Keratinocyte (primary cell): ENCODE measurements at regions not wholly inside any gene's neighbourhood (a gene's known extent, or its start where the extent isn't known, plus 50 kb on each side); places are given as distances from the start of the nearest gene placed in this dataset.
A peak's percentile ranks its signal among the peaks of the same experiment; 100 is the strongest.

ENCODE experiments used
- DNase-seq: peaks from one replicate; pipeline ENCODE4 v3.0.0-alpha.2; 2011; ENCODE audit warnings: low read depth, missing footprints, low spot score
- FAIRE-seq: peaks from 2 replicates; lab custom pipeline; 2011; peaks lifted over from hg19 to GRCh38; lab: Jason Lieb, UNC
- H2AFZ ChIP-seq: 2 replicates; pipeline ENCODE4 v1.6.0; 2012; ENCODE audit warnings: low read length, control low read depth, inconsistent platforms; ENCODE audit not compliant: control insufficient read depth
- H3K27ac ChIP-seq: 2 replicates; pipeline ENCODE4 v1.5.1; 2011; ENCODE audit warnings: low read length; ENCODE audit not compliant: control insufficient read depth, insufficient read depth
- H3K27me3 ChIP-seq: 3 replicates; pipeline ENCODE4 v1.6.0; 2011; ENCODE audit warnings: low read length; ENCODE audit not compliant: control insufficient read depth, insufficient read depth; ENCODE audit errors: extremely low read depth
- H3K36me3 ChIP-seq, 2 experiments: 2 replicates in 1 of 2; 3 replicates in 1 of 2; pipeline ENCODE4 v1.5.1; 2011; ENCODE audit warnings: low read length in 2 of 2, mild to moderate bottlenecking in 1 of 2; ENCODE audit not compliant: control insufficient read depth in 2 of 2, insufficient read depth in 2 of 2; ENCODE audit errors: extremely low read depth in 1 of 2
- H3K4me1 ChIP-seq: 3 replicates; pipeline ENCODE4 v1.5.1; 2011; ENCODE audit warnings: low read length; ENCODE audit not compliant: control insufficient read depth, insufficient read depth; ENCODE audit errors: extremely low read depth
- H3K4me2 ChIP-seq: 3 replicates; pipeline ENCODE4 v1.6.0; 2011; ENCODE audit warnings: low read depth, low read length; ENCODE audit not compliant: control insufficient read depth, insufficient read depth; ENCODE audit errors: extremely low read depth
- H3K4me3 ChIP-seq, 3 experiments: fragments of 200-600 bp in 1 of 3; sonication (generic) in 1 of 3; 2 replicates in 2 of 3; 3 replicates in 1 of 3; pipeline ENCODE4 v1.5.1; 2011 to 2016; ENCODE audit warnings: low read length in 3 of 3, mild to moderate bottlenecking in 3 of 3, control low read depth in 2 of 3, inconsistent platforms in 1 of 3, low read depth in 1 of 3, mixed read lengths in 1 of 3, mixed run types in 1 of 3, moderate library complexity in 1 of 3; ENCODE audit not compliant: control insufficient read depth in 2 of 3, insufficient read depth in 2 of 3; ENCODE audit errors: extremely low read depth in 1 of 3
- H3K79me2 ChIP-seq: 2 replicates; pipeline ENCODE4 v1.6.0; 2012; ENCODE audit warnings: low read length; ENCODE audit not compliant: control insufficient read depth, insufficient read depth
- H3K9ac ChIP-seq: 3 replicates; pipeline ENCODE4 v1.6.0; 2011; ENCODE audit warnings: low read length; ENCODE audit not compliant: control insufficient read depth, insufficient read depth; ENCODE audit errors: extremely low read depth
- H3K9me1 ChIP-seq: 3 replicates; pipeline ENCODE4 v1.6.0; 2011; ENCODE audit warnings: low read length; ENCODE audit not compliant: control insufficient read depth, insufficient read depth; ENCODE audit errors: extremely low read depth
- H3K9me3 ChIP-seq: 2 replicates; pipeline ENCODE4 v1.5.1; 2012; ENCODE audit warnings: low read depth, low read length; ENCODE audit not compliant: control insufficient read depth
- H4K20me1 ChIP-seq: 3 replicates; pipeline ENCODE4 v1.6.0; 2011; ENCODE audit warnings: low read length; ENCODE audit not compliant: control insufficient read depth, insufficient read depth; ENCODE audit errors: extremely low read depth
- CTCF ChIP-seq, 3 experiments: IDR thresholded peaks in 1 of 3; conservative IDR thresholded peaks in 1 of 3; optimal IDR thresholded peaks in 1 of 3; 2 replicates in 2 of 3; 3 replicates in 1 of 3; pipeline versions ENCODE3 to v1.5.1; 2011; ENCODE audit warnings: low read length in 3 of 3, mild to moderate bottlenecking in 3 of 3, moderate library complexity in 2 of 3, control low read depth in 1 of 3, inconsistent platforms in 1 of 3; ENCODE audit not compliant: insufficient read depth in 2 of 3; ENCODE audit errors: extremely low read depth in 1 of 3
- EZH2 ChIP-seq: IDR thresholded peaks from one replicate; pipeline ENCODE4 v1.6.1; 2012; ENCODE audit warnings: inconsistent platforms, mild to moderate bottlenecking, low read length, moderate library complexity
- dilution Hi-C: fragments of 300-500 bp; cut with MboI; formaldehyde crosslinking; loops from one replicate; pipeline ENCODE4 v1.7.0; 2020; ENCODE audit warnings: low sequenced_read_pairs; ENCODE audit not compliant: extremely low pct_ligation_motif_present

GRCh38 chr2:189933911-189934399 is 128.6 kb downstream of the MSTN start:
- no peaks in the 10 kb centered on the region for H4K20me1 ChIP-seq
- H3K27ac ChIP-seq = peak overlapping the region; percentile 29
- peak overlapping the region; percentile 47 for H3K4me2 ChIP-seq

DNA sequence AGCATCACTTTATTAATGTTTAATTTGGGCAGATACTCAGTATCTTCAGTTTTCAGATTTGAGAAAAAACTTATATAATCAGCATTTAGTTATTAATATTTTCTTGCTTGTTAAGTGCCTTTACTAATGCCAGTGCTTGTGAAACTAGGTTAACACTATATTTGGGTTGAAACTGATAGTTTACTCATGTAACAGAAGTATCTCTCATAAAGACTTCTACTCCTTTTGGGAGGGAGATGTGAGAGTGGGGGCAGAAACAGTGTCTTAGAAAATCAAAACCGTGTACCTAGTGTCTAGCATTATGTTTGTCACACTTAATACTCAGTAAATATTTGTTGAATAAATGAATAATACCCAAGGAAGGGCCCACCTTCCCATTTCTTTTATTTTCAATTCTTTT is 129.5 kb downstream of the MSTN start:
- Histone ChIP-seq H3K27me3 (no peaks in the 10 kb centered on the region), H3K36me3 (no peaks in the 10 kb centered on the region), H3K4me1 (peaks cover 26% of the 10 kb centered on the region), H3K4me3 (no peak overlapping the region), H4K20me1 (no peaks in the 10 kb centered on the region), H3K79me2 (no peaks in the 10 kb centered on the region), H2AFZ (peak overlapping the region; percentile 76), H3K9me3 (no peaks in the 10 kb centered on the region), H3K9me1 (no peaks in the 10 kb centered on the region), H3K4me2 (no peak overlapping the region), H3K9ac (no peak overlapping the region), H3K27ac (peak overlapping the region; percentile 29)
- no peak for DNase-seq
- peak; percentile 26 for FAIRE-seq
- TF ChIP-seq CTCF (optimal IDR thresholded peaks at IDR 0.05 in 1 of 3, IDR thresholded peaks at IDR 0.05 in 1 of 3, conservative IDR thresholded peaks at IDR 0.05 in 1 of 3; ENCODE audit: extremely low read depth in 1 of 3, insufficient read depth in 2 of 3, low read length in 3 of 3) (no peak), EZH2 (no peak)
- dilution Hi-C loops = no loop called here

More at GRCh38 chr2:189933911-189934399, 128.6 kb downstream of the MSTN start:
- no peaks in the 10 kb centered on the region for H3K9me1 ChIP-seq
- H3K27me3 ChIP-seq = no peaks in the 10 kb centered on the region
- no peak for TF ChIP-seq EZH2
- TF ChIP-seq CTCF (optimal IDR thresholded peaks at IDR 0.05 in 1 of 3, IDR thresholded peaks at IDR 0.05 in 1 of 3, conservative IDR thresholded peaks at IDR 0.05 in 1 of 3; ENCODE audit: extremely low read depth in 1 of 3, insufficient read depth in 2 of 3, low read length in 3 of 3) = no peak
- no peaks in the 10 kb centered on the region for H3K79me2 ChIP-seq
- peak; percentile 56 for FAIRE-seq
- DNase-seq = peak; percentile 28
- no peak overlapping the region for H3K4me3 ChIP-seq
- dilution Hi-C loops = no loop called here
- H3K9ac ChIP-seq = no peak overlapping the region
- H3K36me3 ChIP-seq = no peaks in the 10 kb centered on the region
- no peak overlapping the region for H2AFZ ChIP-seq
- H3K9me3 ChIP-seq = no peaks in the 10 kb centered on the region
- peaks cover 26% of the 10 kb centered on the region for H3K4me1 ChIP-seq
